Myocyte (in vitro differentiated cells): ENCODE measurements at regions not wholly inside any gene's neighbourhood (a gene's known extent, or its start where the extent isn't known, plus 50 kb on each side); places are given as distances from the start of the nearest gene placed in this dataset.
"Not testable (repeated sequence)": the region's sequence is repeated elsewhere in the genome, so short reads cannot be mapped to it uniquely, and the experiment has no call there.

Source experiments
- DNase-seq: peaks from one replicate; pipeline ENCODE4 v3.0.0-alpha.2; 2012; ENCODE audit warnings: low read depth

DNA sequence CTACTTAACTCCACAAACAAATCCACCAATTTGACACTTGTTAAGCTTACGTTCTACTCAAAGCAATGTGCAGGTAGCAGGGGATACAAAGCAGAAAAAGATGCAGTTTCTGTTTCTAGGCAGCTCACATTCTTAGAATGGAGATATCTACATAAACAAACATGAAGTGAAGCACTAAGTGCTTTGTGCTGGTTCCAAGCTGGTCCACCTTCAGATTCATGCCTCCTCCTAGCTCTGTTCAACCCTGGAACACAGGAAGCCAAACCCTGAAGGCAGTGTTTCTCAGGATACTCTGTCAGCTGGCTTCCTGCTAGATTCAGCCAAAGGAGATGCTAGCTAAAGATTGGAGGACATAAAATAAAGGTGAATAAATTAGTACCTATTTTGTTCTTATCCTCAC, 55.3 kb upstream of the NOL4 start:
- no peak for DNase-seq

DNA sequence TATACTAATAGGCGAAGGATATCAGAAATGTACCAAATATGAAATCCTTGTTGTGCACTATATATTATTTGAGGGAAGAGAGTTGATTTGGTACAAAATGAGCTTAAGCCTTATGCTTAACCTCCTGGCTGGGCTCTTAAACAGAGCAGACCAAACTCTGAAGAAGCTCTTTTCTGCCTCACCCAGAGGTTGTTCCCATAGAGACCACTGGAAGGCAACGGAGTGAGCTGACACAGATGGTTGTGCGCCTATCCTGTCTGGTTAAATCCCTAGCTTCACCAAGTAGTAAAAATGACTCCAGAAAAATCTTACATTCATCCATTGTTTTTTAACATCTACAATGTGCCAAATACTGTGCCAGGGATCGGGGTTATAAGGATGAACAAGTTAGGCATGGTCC, 55.9 kb upstream of the NOL4 start:
- no peak for DNase-seq

DNA sequence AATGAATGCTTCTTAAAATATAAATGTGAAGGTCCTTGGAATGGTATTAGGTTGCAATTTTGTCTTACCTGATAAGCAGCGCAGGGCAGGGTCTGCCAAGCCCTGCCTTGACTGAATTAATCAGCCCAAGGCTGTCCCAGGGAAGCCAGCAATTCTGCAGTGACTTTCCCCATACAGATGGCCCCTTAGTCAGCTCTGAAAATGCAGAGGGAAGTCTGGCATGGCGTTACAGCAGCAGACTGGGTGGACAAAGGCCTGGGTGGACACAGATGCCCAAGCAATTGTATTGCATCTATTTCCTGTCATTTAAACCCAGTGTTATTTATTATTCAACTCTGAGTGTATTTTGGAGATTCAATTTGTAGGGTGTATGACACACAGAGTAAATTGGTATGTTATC, 56.6 kb upstream of the NOL4 start:
- no peak for DNase-seq

GRCh38 chr18:34281722-34282121, 57.0 kb upstream of the NOL4 start:
- no peak for DNase-seq

DNA sequence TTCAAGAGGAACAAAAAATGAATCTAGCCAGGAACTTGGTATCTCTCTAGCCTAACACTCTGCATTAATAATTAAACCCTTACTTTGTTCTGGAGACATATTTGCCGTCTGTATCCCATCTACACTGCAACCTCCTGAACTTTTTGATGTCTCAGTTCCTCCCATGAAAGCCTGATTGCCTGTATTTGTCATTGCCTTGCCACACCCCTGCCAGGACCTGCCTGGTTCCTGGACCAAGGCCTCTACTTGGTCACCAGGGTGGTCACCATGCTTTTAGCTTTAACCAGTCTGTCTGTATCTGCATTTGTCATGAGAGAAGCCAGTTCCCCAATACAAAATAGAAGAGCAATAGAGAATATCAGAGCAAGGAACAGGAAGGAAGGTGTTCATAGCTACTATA, 58.8 kb upstream of the NOL4 start:
- no peak for DNase-seq

DNA sequence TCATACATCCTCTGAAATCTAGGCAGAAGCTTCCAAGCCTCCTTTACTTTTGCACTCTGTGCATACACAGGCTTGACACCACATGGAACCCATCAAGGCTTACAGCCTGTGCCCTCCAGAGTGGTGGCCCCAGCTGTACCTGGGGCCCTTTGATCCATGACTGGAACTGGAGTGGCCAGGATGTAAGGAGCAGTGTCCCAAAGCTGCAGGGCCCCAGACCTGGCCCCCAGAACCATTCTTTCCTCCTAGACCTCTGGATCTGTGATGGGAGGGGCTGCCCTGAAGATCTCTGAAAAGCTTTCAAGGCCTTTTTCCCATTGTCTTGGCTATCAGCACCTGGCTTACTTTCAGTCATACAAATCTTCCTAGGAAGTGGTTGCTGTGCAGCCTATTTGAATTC, 63.1 kb upstream of the NOL4 start:
- no peak for DNase-seq

DNA sequence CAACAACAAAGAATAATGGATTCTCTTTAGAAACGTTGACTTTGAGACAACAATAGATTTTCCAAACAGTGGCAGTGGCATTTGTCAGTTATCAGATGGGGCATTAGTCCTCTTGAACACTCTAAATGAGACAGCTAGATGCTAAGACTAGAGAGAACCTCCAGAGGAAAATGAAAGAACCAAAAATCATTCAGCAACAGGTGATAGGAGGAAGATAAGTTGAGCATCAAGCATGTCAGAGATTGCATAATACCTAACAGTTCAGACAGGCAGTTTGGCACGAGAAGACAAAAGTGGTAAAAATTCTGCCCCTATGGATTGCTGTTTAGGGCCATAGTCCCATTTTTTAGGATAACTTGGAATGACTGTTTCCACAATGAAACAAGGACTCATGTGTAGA, 67.9 kb upstream of the NOL4 start:
- no peak for DNase-seq

DNA sequence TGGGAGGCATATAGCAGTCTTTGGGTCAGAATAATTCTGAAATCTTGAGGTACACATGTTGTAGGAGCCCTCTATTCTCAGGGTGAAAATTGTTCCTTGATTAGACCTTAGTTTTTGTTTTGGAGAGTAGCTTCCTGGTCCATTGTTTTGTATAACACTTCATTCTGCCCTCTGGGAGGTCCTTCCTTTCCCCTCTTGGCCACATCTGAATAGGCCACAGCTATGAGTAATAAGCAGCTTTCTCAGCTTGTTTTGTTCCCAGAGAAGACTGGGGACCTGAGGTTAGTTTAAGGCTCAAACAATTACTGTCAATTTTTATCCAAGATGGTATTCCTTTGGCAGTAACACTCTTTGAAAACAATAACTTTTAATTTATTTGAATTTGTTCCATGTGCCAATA, 72.6 kb upstream of the NOL4 start:
- no peak for DNase-seq

GRCh38 chr18:34299828-34300227, 75.1 kb upstream of the NOL4 start:
- no peak for DNase-seq

DNA sequence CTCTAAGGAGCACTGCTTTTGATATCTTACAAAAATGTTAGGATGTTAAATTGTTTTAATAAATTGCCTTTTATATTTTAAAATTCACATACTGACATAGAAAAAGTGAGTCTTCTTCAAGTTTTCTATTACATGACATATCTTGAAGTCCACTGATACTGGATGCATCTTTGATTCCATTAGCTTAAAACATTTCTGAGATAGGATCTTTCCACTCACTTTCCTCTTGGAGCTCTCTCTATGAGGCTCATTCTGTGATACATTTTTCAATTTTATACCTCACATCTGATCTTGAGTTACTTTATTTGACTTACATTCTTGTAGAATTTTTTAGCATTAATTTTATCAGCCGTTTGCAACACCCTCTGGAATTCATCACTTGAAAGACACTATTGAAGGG, 86.8 kb upstream of the NOL4 start:
- DNase-seq, result no peak

DNA sequence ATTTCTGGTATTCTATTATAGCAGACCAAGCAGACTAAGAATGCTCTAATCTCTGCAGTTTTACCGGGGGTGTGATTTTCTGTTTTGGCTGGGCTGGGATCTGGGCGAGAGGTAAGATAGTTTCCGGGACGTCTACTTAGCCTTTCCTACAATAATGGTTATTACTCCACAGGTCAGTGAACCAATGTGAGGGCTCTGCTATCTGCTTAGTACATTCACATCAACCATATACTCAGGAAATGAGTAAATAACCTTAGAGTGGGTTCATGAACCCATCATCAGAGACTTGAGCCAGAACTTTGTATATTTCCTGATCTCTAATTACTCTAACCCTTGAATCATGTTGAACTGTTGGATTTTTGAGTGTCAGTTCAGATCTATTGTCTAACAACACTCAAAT, 90.1 kb upstream of the NOL4 start:
- no peak for DNase-seq

DNA sequence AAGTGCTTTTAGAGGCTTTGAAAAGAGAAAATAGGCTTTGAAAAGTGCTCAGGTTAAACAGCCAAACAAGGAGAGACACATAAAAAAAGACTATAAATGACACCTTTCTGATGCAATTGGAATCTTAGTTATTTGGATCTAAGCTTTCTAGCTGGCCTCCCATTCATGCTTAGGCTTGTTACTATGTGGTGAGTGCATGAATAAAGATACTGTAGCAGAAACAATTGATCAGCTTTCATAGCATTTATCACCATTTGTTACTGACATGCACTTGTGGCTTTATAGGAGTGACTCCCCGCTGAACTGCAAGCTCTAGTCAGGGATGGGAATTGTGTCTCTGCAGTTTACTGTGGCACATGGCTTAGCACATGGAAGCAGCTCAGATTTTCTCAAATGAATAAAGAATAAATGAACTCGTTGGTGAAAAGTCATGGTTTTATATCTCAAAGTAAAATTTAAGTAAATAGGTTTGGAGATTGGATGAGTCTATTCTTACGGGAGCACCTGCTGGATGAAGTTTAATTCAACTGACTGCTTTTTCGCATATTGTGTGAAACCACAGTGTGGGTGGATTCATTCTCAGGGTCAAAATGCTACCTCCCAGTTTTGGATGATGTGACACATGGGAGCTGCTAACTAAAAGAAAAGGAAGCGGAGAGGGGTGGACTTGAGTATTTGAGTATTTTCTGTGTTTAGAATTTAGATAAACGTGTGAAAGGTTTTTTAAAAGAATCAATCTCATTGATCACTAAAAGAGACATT, 91.1 kb upstream of the NOL4 start:
- DNase-seq, result no peak

DNA sequence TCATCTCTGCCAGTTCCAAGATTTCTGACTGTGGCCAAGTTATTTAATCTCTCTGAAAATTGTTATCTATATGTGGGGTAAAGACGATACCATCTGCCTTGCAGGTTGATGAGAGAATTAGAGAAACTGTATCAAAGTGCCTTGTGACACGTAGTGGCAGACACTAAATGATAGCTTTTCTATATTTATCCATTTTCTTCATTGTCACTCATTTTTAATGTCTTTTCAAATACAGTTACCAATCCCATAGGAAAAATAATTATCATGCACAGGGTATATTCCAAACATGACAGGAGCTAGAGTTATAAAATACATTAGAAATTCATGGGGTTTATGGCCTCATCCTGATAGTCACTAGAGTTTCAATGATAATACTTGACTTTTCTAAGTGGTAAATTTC, 95.6 kb upstream of the NOL4 start:
- no peak for DNase-seq

DNA sequence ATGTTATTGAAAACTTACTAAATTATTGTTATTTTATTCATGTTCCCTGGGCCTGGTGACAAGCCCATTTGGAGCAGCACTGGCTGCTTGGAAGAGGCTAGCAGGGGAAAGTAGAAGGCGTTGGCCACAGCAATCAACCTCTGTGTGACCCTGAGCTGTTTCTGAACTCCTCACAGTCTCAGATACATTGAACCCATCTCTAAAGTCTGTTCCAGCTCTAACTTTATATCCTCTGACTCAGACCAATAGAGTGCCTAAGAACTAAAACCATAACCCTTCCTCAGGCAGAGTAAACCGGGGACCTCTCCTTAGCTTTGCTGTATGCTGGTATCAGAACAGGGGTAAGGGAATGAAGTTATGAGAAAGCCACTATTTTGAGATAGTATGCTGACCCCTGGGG, 96.4 kb upstream of the NOL4 start:
- DNase-seq, result no peak

DNA sequence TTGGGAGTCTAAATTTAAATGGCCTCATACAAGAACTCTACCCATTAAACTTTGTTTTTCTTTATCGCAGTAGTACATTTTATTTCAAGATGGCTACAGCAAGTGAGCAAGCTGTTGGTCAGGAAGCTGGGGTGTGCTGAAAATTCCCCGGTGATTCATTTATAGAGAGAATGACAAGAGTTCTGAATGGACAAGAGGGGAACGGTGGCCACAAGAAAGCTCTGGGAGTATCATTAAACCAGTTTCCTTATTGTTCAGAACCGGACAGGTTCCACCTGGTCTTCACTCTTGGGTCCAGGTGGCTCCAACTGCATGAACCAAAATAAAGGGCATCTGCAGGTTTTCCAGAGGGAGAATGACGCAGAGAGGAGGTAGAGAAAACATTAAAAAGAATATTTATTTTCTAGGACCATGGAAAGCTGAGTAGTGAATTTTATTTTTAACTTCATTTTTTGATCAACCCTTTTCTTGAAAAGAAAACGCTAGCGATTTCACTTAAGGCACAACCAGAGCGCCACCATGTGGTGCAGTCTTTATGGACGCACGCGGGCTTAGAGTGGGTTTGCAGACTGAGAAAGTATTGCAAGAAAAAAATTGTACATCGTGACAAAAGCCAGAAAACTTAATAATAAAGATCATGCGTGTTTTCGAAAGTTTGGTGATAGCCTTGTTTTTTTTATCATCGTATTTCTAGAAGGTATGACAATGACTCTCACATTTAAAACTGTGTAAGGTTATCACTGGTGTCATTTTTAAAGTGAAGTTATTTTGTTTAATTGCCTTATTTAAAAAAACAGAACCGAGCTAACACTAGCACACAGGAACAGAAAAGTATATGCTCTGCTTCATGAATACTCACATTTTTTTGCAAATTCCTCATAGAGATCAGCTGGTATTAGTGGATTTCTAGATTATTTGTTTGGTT, 97.9 kb upstream of the NOL4 start:
- DNase-seq, result peak; percentile 0

- DNase-seq, result no peak
These were observed 105.1 kb upstream of the NOL4 start for GRCh38 chr18:34329840-34330239.

DNA sequence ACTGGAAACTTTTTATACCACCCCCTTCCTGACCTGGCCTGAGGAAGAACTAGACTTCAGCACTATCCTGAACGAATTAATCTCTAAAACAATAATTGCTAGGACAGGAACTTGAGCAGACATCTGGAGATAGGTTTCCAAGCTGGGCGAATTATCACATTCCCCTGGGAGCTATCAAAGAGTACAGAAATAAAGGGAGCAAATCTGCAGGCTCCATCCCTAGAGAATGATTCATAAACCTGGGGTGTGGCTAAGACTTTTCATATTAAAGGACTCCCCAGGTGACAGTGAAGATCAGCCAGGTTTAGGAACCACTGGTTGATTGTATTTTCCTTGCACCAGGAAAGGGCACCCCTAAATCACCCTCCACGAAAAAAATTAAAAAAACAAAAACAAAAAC, 105.6 kb upstream of the NOL4 start:
- DNase-seq, result no peak

GRCh38 chr18:34330907-34331306, 106.2 kb upstream of the NOL4 start:
- DNase-seq, result not testable (repeated sequence)

DNA sequence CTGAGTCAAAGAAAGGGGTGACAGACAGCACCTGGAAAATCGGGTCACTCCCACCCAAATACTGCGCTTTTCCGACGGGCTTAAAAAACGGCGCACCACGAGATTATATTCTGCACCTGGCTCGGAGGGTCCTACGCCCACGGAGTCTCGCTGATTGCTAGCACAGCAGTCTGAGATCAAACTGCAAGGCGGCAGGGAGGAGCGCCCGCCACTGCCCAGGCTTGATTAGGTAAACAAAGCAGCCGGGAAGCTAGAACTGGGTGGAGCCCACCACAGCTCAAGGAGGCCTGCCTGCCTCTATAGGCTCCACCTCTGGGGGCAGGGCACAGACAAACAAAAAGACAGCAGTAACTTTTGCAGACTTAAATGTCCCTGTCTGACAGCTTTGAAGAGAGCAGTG, 106.6 kb upstream of the NOL4 start:
- DNase-seq, result not testable (repeated sequence)

DNA sequence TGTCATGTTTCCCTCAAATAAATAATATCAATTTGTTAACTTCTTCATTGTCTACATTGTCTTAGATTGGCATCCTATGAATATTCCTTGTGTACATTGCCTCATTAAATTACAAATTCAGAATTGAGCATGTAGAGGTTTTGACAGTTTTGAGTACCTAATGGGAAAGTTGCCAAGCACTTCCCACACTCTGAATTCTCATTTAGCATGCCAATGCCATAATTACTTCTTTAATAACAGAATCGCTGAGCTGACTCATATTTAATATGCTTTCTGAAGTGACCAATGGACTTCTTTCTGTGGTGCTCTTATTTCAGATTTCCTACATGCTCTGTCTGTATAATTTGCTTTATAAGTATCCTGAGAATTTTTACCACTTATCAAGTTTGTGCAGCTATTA, 114.4 kb upstream of the NOL4 start:
- DNase-seq, result no peak

GRCh38 chr18:34342960-34343359, 118.2 kb upstream of the NOL4 start:
- DNase-seq, result no peak

- DNase-seq, result no peak
These were observed 121.0 kb upstream of the NOL4 start for GRCh38 chr18:34345738-34346137.

DNA sequence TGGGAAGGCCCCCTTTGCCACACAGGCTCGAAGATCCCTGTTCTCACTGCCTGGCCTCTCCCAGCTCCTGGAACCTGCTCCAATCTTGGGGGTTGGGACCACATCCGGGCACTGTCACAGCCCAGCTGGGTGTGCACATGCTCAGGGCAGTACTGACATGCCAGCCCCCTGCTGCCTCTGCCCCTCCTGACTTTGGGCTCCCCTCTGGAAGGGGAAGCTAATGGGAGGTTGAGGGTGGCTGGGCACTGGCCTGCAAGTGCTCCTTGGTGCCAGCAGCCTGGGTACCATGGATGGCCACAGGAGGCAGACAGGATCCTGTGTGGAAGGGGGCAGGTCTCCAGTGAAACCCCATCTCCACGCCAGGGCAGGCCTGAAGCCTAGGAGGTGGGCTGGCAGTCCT, 126.1 kb upstream of the NOL4 start:
- no peak for DNase-seq
